ENCODE measurements at regions not wholly inside any gene's neighbourhood (a gene's known extent, or its start where the extent isn't known, plus 50 kb on each side); places are given as distances from the start of the nearest gene placed in this dataset.

GRCh38 chr3:83849106-83849730 lies 1109.6 kb upstream of the CADM2 start:
- TF ChIP-seq ZFX (IDR thresholded peaks at IDR 0.05): no peak
- TF ChIP-seq, protein P1, sequence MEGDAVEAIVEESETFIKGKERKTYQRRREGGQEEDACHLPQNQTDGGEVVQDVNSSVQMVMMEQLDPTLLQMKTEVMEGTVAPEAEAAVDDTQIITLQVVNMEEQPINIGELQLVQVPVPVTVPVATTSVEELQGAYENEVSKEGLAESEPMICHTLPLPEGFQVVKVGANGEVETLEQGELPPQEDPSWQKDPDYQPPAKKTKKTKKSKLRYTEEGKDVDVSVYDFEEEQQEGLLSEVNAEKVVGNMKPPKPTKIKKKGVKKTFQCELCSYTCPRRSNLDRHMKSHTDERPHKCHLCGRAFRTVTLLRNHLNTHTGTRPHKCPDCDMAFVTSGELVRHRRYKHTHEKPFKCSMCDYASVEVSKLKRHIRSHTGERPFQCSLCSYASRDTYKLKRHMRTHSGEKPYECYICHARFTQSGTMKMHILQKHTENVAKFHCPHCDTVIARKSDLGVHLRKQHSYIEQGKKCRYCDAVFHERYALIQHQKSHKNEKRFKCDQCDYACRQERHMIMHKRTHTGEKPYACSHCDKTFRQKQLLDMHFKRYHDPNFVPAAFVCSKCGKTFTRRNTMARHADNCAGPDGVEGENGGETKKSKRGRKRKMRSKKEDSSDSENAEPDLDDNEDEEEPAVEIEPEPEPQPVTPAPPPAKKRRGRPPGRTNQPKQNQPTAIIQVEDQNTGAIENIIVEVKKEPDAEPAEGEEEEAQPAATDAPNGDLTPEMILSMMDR (conservative IDR thresholded peaks at IDR 0.05): no peak
